ENCODE measurements at regions not wholly inside any gene's neighbourhood (a gene's known extent, or its start where the extent isn't known, plus 50 kb on each side); places are given as distances from the start of the nearest gene placed in this dataset.

DNA sequence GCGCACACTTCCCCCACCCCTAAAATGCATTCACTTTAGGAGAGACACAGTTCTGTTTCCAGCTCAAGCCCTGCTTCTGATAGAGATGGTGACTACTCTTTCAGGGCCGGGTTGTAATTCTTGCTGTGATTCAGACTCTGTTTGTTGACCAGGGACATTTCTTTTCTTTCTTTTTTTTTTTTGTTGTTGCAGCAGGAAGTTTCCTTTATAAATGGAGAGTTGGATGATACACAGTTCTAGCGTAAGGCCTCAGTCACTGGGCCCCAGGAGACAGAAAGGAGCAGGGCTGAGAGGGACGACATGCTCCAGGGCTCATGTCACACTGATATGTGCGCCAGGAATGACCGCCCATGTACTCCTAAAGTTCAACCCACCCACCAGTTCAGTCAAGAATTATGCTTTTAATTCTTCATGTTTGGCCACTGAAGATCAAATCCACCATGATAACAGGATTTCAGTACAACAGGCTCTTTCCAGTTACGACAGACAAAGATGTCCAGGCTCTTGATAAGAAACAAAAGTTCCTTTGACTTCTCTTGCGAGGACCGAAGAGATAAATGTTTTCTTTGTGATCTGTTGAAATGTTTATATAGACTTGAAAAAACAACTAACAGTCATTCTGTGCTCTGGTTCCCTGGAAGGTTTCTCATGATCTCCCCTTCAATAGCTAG is 142.5 kb downstream of the CD164 start:
- POLR2A ChIA-PET (ENCODE audit: partially characterized antibody), result no interaction called here
- no peak overlapping the region for H2BK5ac ChIP-seq (ENCODE audit: low read depth, low read length)
- H3K4me2 ChIP-seq (ENCODE audit: insufficient read depth in 1 of 2, low read depth in 2 of 2, low read length in 2 of 2), result no peak overlapping the region
- TF ChIP-seq, protein P1, sequence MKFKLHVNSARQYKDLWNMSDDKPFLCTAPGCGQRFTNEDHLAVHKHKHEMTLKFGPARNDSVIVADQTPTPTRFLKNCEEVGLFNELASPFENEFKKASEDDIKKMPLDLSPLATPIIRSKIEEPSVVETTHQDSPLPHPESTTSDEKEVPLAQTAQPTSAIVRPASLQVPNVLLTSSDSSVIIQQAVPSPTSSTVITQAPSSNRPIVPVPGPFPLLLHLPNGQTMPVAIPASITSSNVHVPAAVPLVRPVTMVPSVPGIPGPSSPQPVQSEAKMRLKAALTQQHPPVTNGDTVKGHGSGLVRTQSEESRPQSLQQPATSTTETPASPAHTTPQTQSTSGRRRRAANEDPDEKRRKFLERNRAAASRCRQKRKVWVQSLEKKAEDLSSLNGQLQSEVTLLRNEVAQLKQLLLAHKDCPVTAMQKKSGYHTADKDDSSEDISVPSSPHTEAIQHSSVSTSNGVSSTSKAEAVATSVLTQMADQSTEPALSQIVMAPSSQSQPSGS (IDR thresholded peaks at IDR 0.05; ENCODE audit: low read length), result no peak
- TF ChIP-seq TAF7 (optimal IDR thresholded peaks at IDR 0.05; ENCODE audit: borderline replicate concordance, low read depth, low read length), result no peak
- no peak for TF ChIP-seq TCF12 (IDR thresholded peaks at IDR 0.05; ENCODE audit: low read depth, low read length)
- TF ChIP-seq SP4 (IDR thresholded peaks at IDR 0.05; ENCODE audit: low read length), result no peak
- no peak for TF ChIP-seq JUN (IDR thresholded peaks at IDR 0.05; ENCODE audit: low read depth, low read length)
- TF ChIP-seq SIN3A (conservative IDR thresholded peaks at IDR 0.05 in 1 of 2, IDR thresholded peaks at IDR 0.05 in 1 of 2; ENCODE audit: low read depth in 1 of 2, low read length in 2 of 2), result no peak
- TF ChIP-seq SIX5 (IDR thresholded peaks at IDR 0.05; ENCODE audit: low read depth, low read length), result no peak
- no peak for TF ChIP-seq EZH2 (IDR thresholded peaks at IDR 0.05; ENCODE audit: low read depth, low read length, severe bottlenecking)
- no peak for TF ChIP-seq SAP30 (IDR thresholded peaks at IDR 0.05; ENCODE audit: insufficient read depth, insufficient replicate concordance, low read length)
- TF ChIP-seq RFX5 (IDR thresholded peaks at IDR 0.05; ENCODE audit: borderline replicate concordance, low read depth, low read length), result no peak
- no peak for TF ChIP-seq HDAC2 (IDR thresholded peaks at IDR 0.05; ENCODE audit: borderline replicate concordance in 1 of 2, low read depth in 2 of 2, low read length in 2 of 2)

More for the DNA sequence above, 142.5 kb downstream of the CD164 start:
- WGBS, 2 experiments (ENCODE audit: extremely low coverage in 1 of 2, insufficient coverage in 1 of 2, insufficient read length in 1 of 2, insufficient replicate concordance in 2 of 2, low coverage in 1 of 2, low lambda C conversion rate in 2 of 2, missing lambda C conversion rate in 1 of 2), result 87% methylated on average over 8 of the region's 9 CpGs; no CpG with 5 or more reads in 1 of the 2 experiments
- Histone ChIP-seq H3K4ac (replicated peaks; ENCODE audit: insufficient read length, low read depth, low read length) (no peak overlapping the region), H3K79me1 (ENCODE audit: low read depth, low read length) (no peaks in the 10 kb centered on the region), H4K5ac (ENCODE audit: insufficient read length, low read depth, low read length) (no peak overlapping the region), H3K4me1 (replicated peaks in 1 of 4; ENCODE audit: control insufficient read depth in 3 of 4, insufficient read depth in 4 of 4, low read length in 3 of 4) (no peaks in the 10 kb centered on the region; a peak in 3 of 7 replicates), H2BK15ac (ENCODE audit: low read length) (no peak overlapping the region), H3K79me2 (ENCODE audit: control insufficient read depth in 1 of 2, insufficient read depth in 2 of 2, low read length in 2 of 2) (no peaks in the 10 kb centered on the region), H2BK12ac (ENCODE audit: low read depth, low read length) (no peak overlapping the region), H3K36me3 (ENCODE audit: control insufficient read depth in 2 of 4, insufficient read depth in 4 of 4, low read length in 3 of 4) (no peaks in the 10 kb centered on the region), H3K27ac (ENCODE audit: low read depth, low read length) (no peak overlapping the region), H4K8ac (ENCODE audit: extremely low read depth, insufficient read depth, low read length) (no peak overlapping the region), H3K9ac (replicated peaks in 1 of 4; ENCODE audit: extremely low read depth in 1 of 4, low read depth in 3 of 4, low read length in 3 of 4) (no peak overlapping the region), H3K9me3 (ENCODE audit: insufficient read depth in 2 of 2, low read depth in 1 of 2, low read length in 1 of 2) (no peaks in the 10 kb centered on the region), H2AFZ (ENCODE audit: low read length) (no peak overlapping the region), H3K23me2 (ENCODE audit: low read depth, low read length) (no peaks in the 10 kb centered on the region), H3K27me3 (replicated peaks in 1 of 4; ENCODE audit: control insufficient read depth in 3 of 4, extremely low read depth in 1 of 4, insufficient read depth in 3 of 4, low read length in 3 of 4) (no peaks in the 10 kb centered on the region), H4K91ac (replicated peaks; ENCODE audit: insufficient read length, low read length) (no peak overlapping the region), H3K18ac (ENCODE audit: extremely low read depth, low read length) (no peak overlapping the region), H2BK20ac (ENCODE audit: low read length) (no peak overlapping the region), H3K14ac (ENCODE audit: insufficient read length) (no peak overlapping the region), H3K4me3 (ENCODE audit: extremely low read depth in 1 of 4, insufficient read depth in 2 of 4, low read depth in 3 of 4, low read length in 4 of 4) (no peak overlapping the region), H2AK5ac (ENCODE audit: low read depth, low read length) (no peak overlapping the region), H3K56ac (replicated peaks; ENCODE audit: insufficient read length, low read depth, low read length) (no peak overlapping the region), H4K20me1 (replicated peaks in 1 of 2; ENCODE audit: control insufficient read depth in 1 of 2, insufficient read depth in 2 of 2, low read length in 2 of 2) (no peaks in the 10 kb centered on the region), H3K23ac (ENCODE audit: insufficient read length) (no peak overlapping the region), H2BK120ac (replicated peaks; ENCODE audit: low read depth, low read length) (no peak overlapping the region)
- DNase-seq (ENCODE audit: low read depth in 1 of 2, low spot score in 2 of 2), result no peak
- FAIRE-seq, result no peak
- CTCF ChIA-PET (ENCODE audit: partially characterized antibody), result interaction anchor here (0.9 to 1.5 kb wide), 3 partner anchors 19 to 57 kb away, joined by 3 to 6 read pairs (median 3); no protein-coding TSS in a partner anchor
